H9 (cell line): ENCODE measurements at regions not wholly inside any gene's neighbourhood (a gene's known extent, or its start where the extent isn't known, plus 50 kb on each side); places are given as distances from the start of the nearest gene placed in this dataset.

Source experiments
- DNase-seq: peaks from one replicate; pipeline ENCODE4 v3.0.0-alpha.2; 2017
- H2AFZ ChIP-seq: one replicate; pipeline ENCODE4 v1.6.1; 2013; ENCODE audit warnings: mild to moderate bottlenecking, low read length, control low read depth, moderate library complexity
- H2AK5ac ChIP-seq: 2 replicates; pipeline ENCODE4 v1.6.1; 2013; ENCODE audit warnings: low read length, control low read depth, mixed read lengths; ENCODE audit not compliant: insufficient read length
- H2BK120ac ChIP-seq: one replicate; pipeline ENCODE4 v1.6.1; 2013; ENCODE audit warnings: low read depth, mild to moderate bottlenecking, low read length, control low read depth, inconsistent platforms; ENCODE audit not compliant: poor library complexity, severe bottlenecking
- H2BK12ac ChIP-seq: 2 replicates; pipeline ENCODE4 v1.6.1; 2013; ENCODE audit warnings: low read length, control low read depth, mixed read lengths, low read depth; ENCODE audit not compliant: insufficient read length
- H2BK15ac ChIP-seq: 2 replicates; pipeline ENCODE4 v1.6.1; 2013; ENCODE audit warnings: low read depth, low read length, control low read depth
- H2BK20ac ChIP-seq: one replicate; pipeline ENCODE4 v1.6.1; 2013; ENCODE audit warnings: low read depth, mild to moderate bottlenecking, low read length, control low read depth, inconsistent platforms; ENCODE audit not compliant: poor library complexity, severe bottlenecking
- H2BK5ac ChIP-seq: 2 replicates; pipeline ENCODE4 v1.6.1; 2013; ENCODE audit warnings: low read length, control low read depth, mixed read lengths; ENCODE audit not compliant: insufficient read length
- H3K14ac ChIP-seq: 2 replicates; pipeline ENCODE4 v1.6.1; 2013; ENCODE audit warnings: low read length, control low read depth; ENCODE audit not compliant: insufficient read depth
- H3K18ac ChIP-seq: 2 replicates; pipeline ENCODE4 v1.6.1; 2013; ENCODE audit warnings: low read depth, mild to moderate bottlenecking, mixed read lengths, low read length, control low read depth; ENCODE audit not compliant: insufficient read length
- H3K23ac ChIP-seq: 2 replicates; pipeline ENCODE4 v1.6.1; 2013; ENCODE audit warnings: low read length, control low read depth, mixed read lengths, low read depth; ENCODE audit not compliant: insufficient read length
- H3K23me2 ChIP-seq: 2 replicates; pipeline ENCODE4 v1.6.1; 2013; ENCODE audit warnings: low read depth, mild to moderate bottlenecking, mixed read lengths, low read length, control low read depth; ENCODE audit not compliant: insufficient read length, poor library complexity, severe bottlenecking
- H3K27ac ChIP-seq: 2 replicates; pipeline ENCODE4 v1.5.1; 2013; ENCODE audit warnings: low read length, control low read depth, mixed read lengths, low read depth; ENCODE audit not compliant: insufficient read length
- H3K27me3 ChIP-seq: 2 replicates; pipeline ENCODE4 v1.6.1; 2013; ENCODE audit warnings: low read length, control low read depth, inconsistent platforms; ENCODE audit not compliant: insufficient read depth
- H3K4ac ChIP-seq: 2 replicates; pipeline ENCODE4 v1.6.1; 2013; ENCODE audit warnings: low read depth, mild to moderate bottlenecking, control low read depth, inconsistent platforms, low read length, moderate library complexity
- H3K4me1 ChIP-seq: 2 replicates; pipeline ENCODE4 v1.6.1; 2013; ENCODE audit warnings: low read length, control low read depth, inconsistent platforms; ENCODE audit not compliant: insufficient read depth
- H3K4me2 ChIP-seq: 2 replicates; pipeline ENCODE4 v1.6.1; 2013; ENCODE audit warnings: low read length, control low read depth, mixed read lengths; ENCODE audit not compliant: insufficient read length, insufficient read depth
- H3K56ac ChIP-seq: 2 replicates; pipeline ENCODE4 v1.6.1; 2013; ENCODE audit warnings: low read depth, mild to moderate bottlenecking, mixed read lengths, low read length, control low read depth; ENCODE audit not compliant: insufficient read length
- H3K79me1 ChIP-seq: 2 replicates; pipeline ENCODE4 v1.6.1; 2013; ENCODE audit warnings: low read depth, mild to moderate bottlenecking, moderate library complexity, low read length, control low read depth, inconsistent platforms; ENCODE audit not compliant: insufficient read depth, poor library complexity, severe bottlenecking
- H3K79me2 ChIP-seq: 2 replicates; pipeline ENCODE4 v1.6.1; 2013; ENCODE audit warnings: low read length, control low read depth, inconsistent platforms; ENCODE audit not compliant: insufficient read depth
- H3K9ac ChIP-seq: 2 replicates; pipeline ENCODE4 v1.6.1; 2013; ENCODE audit warnings: low read length, control low read depth, mixed read lengths; ENCODE audit not compliant: insufficient read length; ENCODE audit errors: extremely low read depth
- H3K9me3 ChIP-seq: one replicate; pipeline ENCODE4 v1.6.1; 2013; ENCODE audit warnings: low read depth, low read length, inconsistent platforms; ENCODE audit not compliant: control insufficient read depth
- H3T11ph ChIP-seq: one replicate; pipeline ENCODE4 v1.6.1; 2013; ENCODE audit warnings: mild to moderate bottlenecking, low read length, control low read depth, inconsistent platforms
- H4K20me1 ChIP-seq: one replicate; pipeline ENCODE4 v1.6.1; 2013; ENCODE audit not compliant: control insufficient read depth, insufficient read length, insufficient read depth
- H4K5ac ChIP-seq: 2 replicates; pipeline ENCODE4 v1.6.1; 2013; ENCODE audit warnings: low read depth, mild to moderate bottlenecking, mixed read lengths, low read length, control low read depth; ENCODE audit not compliant: insufficient read length
- H4K8ac ChIP-seq: replicated peaks from 2 replicates; pipeline ENCODE4 v1.6.1; 2013; ENCODE audit warnings: low read length, control low read depth, mixed read lengths, low read depth; ENCODE audit not compliant: insufficient read length
- H4K91ac ChIP-seq: 2 replicates; pipeline ENCODE4 v1.6.1; 2013; ENCODE audit warnings: low read depth, mild to moderate bottlenecking, moderate library complexity, mixed read lengths, low read length, control low read depth; ENCODE audit not compliant: insufficient read length
- H3K27ac Mint-ChIP-seq, 3 experiments: 2 replicates in 2 of 3; 3 replicates in 1 of 3; pipeline ENCODE4 v1.8.0; 2020 to 2021; ENCODE audit warnings: mixed read lengths in 3 of 3, mild to moderate bottlenecking in 1 of 3, moderate library complexity in 1 of 3
- H3K27me3 Mint-ChIP-seq: 2 replicates; pipeline ENCODE4 v1.8.0; 2021; ENCODE audit warnings: low read depth, mild to moderate bottlenecking, moderate library complexity, mixed read lengths
- H3K36me3 Mint-ChIP-seq, 3 experiments: 2 replicates in 2 of 3; 3 replicates in 1 of 3; pipeline ENCODE4 v1.8.0; 2020 to 2021; ENCODE audit warnings: low read depth in 3 of 3, mixed read lengths in 3 of 3; ENCODE audit not compliant: insufficient read depth in 1 of 3
- H3K4me1 Mint-ChIP-seq, 2 experiments: 2 replicates each; pipeline ENCODE4 v1.8.0; 2020; ENCODE audit warnings: mixed read lengths in 2 of 2
- H3K4me3 Mint-ChIP-seq, 2 experiments: 2 replicates in 1 of 2; 3 replicates in 1 of 2; pipeline ENCODE4 v1.8.0; 2020 to 2021; ENCODE audit warnings: mild to moderate bottlenecking in 2 of 2, mixed read lengths in 2 of 2, moderate library complexity in 1 of 2
- H3K9me3 Mint-ChIP-seq, 2 experiments: 2 replicates in 1 of 2; 3 replicates in 1 of 2; pipeline ENCODE4 v1.8.0; 2020; ENCODE audit warnings: mild to moderate bottlenecking in 2 of 2, mixed read lengths in 2 of 2, moderate library complexity in 1 of 2
- WGBS: extraction: QIAGEN DNeasy Blood & Tissue Kit; methylation state at CpG from one replicate; pipeline ENCODE4 v1.1.7; 2013; ENCODE audit warnings: missing lambda C conversion rate, low lambda C conversion rate, mixed read lengths; ENCODE audit not compliant: insufficient read length; ENCODE audit errors: extremely low coverage; 5-methylcytosine and 5-hydroxymethylcytosine counted together
- TF ChIP-seq, protein P1 (sequence below): fragments of 200-600 bp; sonication (generic); conservative IDR thresholded peaks from 3 replicates; pipeline ENCODE4 v1.8.0; 2021; ENCODE audit warnings: antibody characterized with exemption, mild to moderate bottlenecking

DNA sequence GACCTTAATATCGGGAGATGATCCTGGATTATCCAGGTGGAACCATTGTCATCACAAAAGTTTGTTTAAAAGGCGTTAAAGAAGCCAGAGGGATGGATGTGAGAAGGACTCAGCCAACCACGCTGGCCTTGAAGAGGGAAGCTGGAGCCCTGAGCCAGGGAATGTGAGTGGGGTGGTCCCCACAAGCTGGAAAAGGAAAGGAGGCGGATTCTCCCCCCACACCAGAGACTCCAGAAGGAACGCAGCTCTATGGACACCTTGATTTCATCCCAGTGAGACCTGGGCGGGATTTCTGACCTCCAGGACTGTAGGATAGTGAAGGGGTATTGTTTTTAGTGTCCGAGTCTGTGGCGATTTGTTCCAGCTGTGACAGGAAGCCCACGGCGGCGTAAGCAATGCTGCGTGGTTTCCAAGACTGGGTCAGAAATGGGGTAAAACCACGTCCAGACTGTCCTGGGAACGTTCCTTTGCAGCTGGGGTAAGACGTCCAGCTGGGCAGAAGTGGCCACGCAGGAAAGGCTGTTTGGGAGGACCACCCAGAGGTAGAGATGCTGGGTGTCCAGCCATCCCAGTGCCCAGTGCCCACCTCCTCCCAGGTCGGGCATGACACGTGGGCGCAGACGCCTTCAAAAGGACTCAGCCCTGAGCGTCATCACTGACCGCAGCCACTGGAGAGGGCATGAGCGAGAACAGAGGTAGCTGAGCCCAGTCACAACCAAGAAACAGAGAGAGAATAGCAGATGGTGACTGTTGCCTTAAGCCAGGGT is 125.4 kb upstream of the USP29 start:
- no peak overlapping the region for H2AFZ ChIP-seq
- H3K4ac ChIP-seq: no peak overlapping the region
- no CpG with 5 or more reads among the region's 23 CpGs for WGBS
- Mint-ChIP-seq H3K9me3 (peaks cover 82 to 90% of the 10 kb centered on the region in 2 experiments), H3K4me1 (no peaks in the 10 kb centered on the region), H3K27ac (no peak overlapping the region), H3K36me3 (peaks cover 23 to 47% (median 32%) of the 10 kb centered on the region in 3 experiments), H3K27me3 (peaks cover 5% of the 10 kb centered on the region), H3K4me3 (no peak overlapping the region)
- no peaks in the 10 kb centered on the region for H3K23me2 ChIP-seq
- H4K8ac ChIP-seq: no peak overlapping the region
- H3K4me2 ChIP-seq: no peak overlapping the region
- H2BK12ac ChIP-seq: no peak overlapping the region
- TF ChIP-seq, protein P1, sequence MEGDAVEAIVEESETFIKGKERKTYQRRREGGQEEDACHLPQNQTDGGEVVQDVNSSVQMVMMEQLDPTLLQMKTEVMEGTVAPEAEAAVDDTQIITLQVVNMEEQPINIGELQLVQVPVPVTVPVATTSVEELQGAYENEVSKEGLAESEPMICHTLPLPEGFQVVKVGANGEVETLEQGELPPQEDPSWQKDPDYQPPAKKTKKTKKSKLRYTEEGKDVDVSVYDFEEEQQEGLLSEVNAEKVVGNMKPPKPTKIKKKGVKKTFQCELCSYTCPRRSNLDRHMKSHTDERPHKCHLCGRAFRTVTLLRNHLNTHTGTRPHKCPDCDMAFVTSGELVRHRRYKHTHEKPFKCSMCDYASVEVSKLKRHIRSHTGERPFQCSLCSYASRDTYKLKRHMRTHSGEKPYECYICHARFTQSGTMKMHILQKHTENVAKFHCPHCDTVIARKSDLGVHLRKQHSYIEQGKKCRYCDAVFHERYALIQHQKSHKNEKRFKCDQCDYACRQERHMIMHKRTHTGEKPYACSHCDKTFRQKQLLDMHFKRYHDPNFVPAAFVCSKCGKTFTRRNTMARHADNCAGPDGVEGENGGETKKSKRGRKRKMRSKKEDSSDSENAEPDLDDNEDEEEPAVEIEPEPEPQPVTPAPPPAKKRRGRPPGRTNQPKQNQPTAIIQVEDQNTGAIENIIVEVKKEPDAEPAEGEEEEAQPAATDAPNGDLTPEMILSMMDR: no peak
- no peaks in the 10 kb centered on the region for H3K79me1 ChIP-seq
- no peak overlapping the region for H3K9ac ChIP-seq
- no peak overlapping the region for H3K14ac ChIP-seq
- H4K5ac ChIP-seq: no peak overlapping the region
- no peaks in the 10 kb centered on the region for H3K27me3 ChIP-seq
- no peak overlapping the region for H3K27ac ChIP-seq
- H2BK120ac ChIP-seq: no peak overlapping the region
- no peak overlapping the region for H2BK5ac ChIP-seq
- no peak overlapping the region for H2AK5ac ChIP-seq
- H2BK15ac ChIP-seq: no peak overlapping the region
- H3K18ac ChIP-seq: no peak overlapping the region
- H2BK20ac ChIP-seq: no peak overlapping the region
- no peak overlapping the region for H3K56ac ChIP-seq
- H4K91ac ChIP-seq: no peak overlapping the region
- no peaks in the 10 kb centered on the region for H3K4me1 ChIP-seq
- H3T11ph ChIP-seq: no peak overlapping the region
- no peak overlapping the region for H3K23ac ChIP-seq
- no peaks in the 10 kb centered on the region for H3K79me2 ChIP-seq
- H3K9me3 ChIP-seq: peaks cover 73% of the 10 kb centered on the region
- H4K20me1 ChIP-seq: no peaks in the 10 kb centered on the region
- DNase-seq: no peak
